Mesendoderm (in vitro differentiated cells): ENCODE measurements at regions not wholly inside any gene's neighbourhood (a gene's known extent, or its start where the extent isn't known, plus 50 kb on each side); places are given as distances from the start of the nearest gene placed in this dataset.

Experiments used
- DNase-seq: peaks from one replicate; pipeline ENCODE4 v3.0.0; 2013
- H2AK5ac ChIP-seq: 2 replicates; pipeline ENCODE4 v1.6.1; 2013; ENCODE audit warnings: low read length, inconsistent platforms
- H2BK120ac ChIP-seq: 2 replicates; pipeline ENCODE4 v1.6.1; 2013; ENCODE audit warnings: low read depth, mild to moderate bottlenecking, low read length, moderate library complexity, mixed read lengths
- H2BK15ac ChIP-seq: replicated peaks from 2 replicates; pipeline ENCODE4 v1.6.1; 2013; ENCODE audit warnings: low read depth, mild to moderate bottlenecking, moderate library complexity
- H2BK5ac ChIP-seq: 2 replicates; pipeline ENCODE4 v1.6.1; 2013; ENCODE audit warnings: low read length, inconsistent platforms
- H3K18ac ChIP-seq: 2 replicates; pipeline ENCODE4 v1.6.1; 2013; ENCODE audit warnings: mild to moderate bottlenecking, low read length, mixed read lengths
- H3K23ac ChIP-seq: one replicate; pipeline ENCODE4 v1.6.1; 2013; ENCODE audit warnings: low read length
- H3K27ac ChIP-seq: 2 replicates; pipeline ENCODE4 v1.5.1; 2013; ENCODE audit warnings: low read depth, mild to moderate bottlenecking, inconsistent platforms, low read length, moderate library complexity
- H3K27me3 ChIP-seq: 2 replicates; pipeline ENCODE4 v1.6.1; 2013; ENCODE audit warnings: low read length, control low read depth, mild to moderate bottlenecking, inconsistent platforms; ENCODE audit not compliant: insufficient read depth, poor library complexity
- H3K36me3 ChIP-seq: 2 replicates; pipeline ENCODE4 v1.6.1; 2013; ENCODE audit warnings: low read length, inconsistent platforms; ENCODE audit not compliant: control insufficient read depth, insufficient read depth
- H3K4ac ChIP-seq: one replicate; pipeline ENCODE4 v1.6.1; 2013; ENCODE audit warnings: low read depth, mild to moderate bottlenecking, low read length, moderate library complexity
- H3K4me1 ChIP-seq: 2 replicates; pipeline ENCODE4 v1.6.1; 2013; ENCODE audit warnings: low read depth, low read length, inconsistent platforms; ENCODE audit not compliant: control insufficient read depth
- H3K4me2 ChIP-seq: 2 replicates; pipeline ENCODE4 v1.6.1; 2013; ENCODE audit warnings: low read length
- H3K4me3 ChIP-seq: 2 replicates; pipeline ENCODE4 v1.5.1; 2013; ENCODE audit warnings: mild to moderate bottlenecking, low read length
- H3K56ac ChIP-seq: one replicate; pipeline ENCODE4 v1.6.1; 2013; ENCODE audit warnings: low read length
- H3K79me1 ChIP-seq: 2 replicates; pipeline ENCODE4 v1.6.1; 2013; ENCODE audit warnings: low read length, inconsistent platforms
- H3K79me2 ChIP-seq: 2 replicates; pipeline ENCODE4 v1.6.1; 2013; ENCODE audit warnings: mild to moderate bottlenecking, low read length; ENCODE audit not compliant: control insufficient read depth, insufficient read depth
- H3K9ac ChIP-seq: 2 replicates; pipeline ENCODE4 v1.6.1; 2013; ENCODE audit warnings: low read length, inconsistent platforms
- H4K5ac ChIP-seq: one replicate; pipeline ENCODE4 v1.6.1; 2013; ENCODE audit warnings: low read length
- H4K8ac ChIP-seq: one replicate; pipeline ENCODE4 v1.6.1; 2013; ENCODE audit warnings: low read depth, mild to moderate bottlenecking, control low read depth, low read length, moderate library complexity
- WGBS: extraction: QIAGEN DNeasy Blood & Tissue Kit; methylation state at CpG from one replicate; pipeline ENCODE4 v1.1.7; 2013; ENCODE audit warnings: low lambda C conversion rate, missing lambda C conversion rate; ENCODE audit not compliant: insufficient coverage; ENCODE audit errors: extremely low coverage; 5-methylcytosine and 5-hydroxymethylcytosine counted together

DNA sequence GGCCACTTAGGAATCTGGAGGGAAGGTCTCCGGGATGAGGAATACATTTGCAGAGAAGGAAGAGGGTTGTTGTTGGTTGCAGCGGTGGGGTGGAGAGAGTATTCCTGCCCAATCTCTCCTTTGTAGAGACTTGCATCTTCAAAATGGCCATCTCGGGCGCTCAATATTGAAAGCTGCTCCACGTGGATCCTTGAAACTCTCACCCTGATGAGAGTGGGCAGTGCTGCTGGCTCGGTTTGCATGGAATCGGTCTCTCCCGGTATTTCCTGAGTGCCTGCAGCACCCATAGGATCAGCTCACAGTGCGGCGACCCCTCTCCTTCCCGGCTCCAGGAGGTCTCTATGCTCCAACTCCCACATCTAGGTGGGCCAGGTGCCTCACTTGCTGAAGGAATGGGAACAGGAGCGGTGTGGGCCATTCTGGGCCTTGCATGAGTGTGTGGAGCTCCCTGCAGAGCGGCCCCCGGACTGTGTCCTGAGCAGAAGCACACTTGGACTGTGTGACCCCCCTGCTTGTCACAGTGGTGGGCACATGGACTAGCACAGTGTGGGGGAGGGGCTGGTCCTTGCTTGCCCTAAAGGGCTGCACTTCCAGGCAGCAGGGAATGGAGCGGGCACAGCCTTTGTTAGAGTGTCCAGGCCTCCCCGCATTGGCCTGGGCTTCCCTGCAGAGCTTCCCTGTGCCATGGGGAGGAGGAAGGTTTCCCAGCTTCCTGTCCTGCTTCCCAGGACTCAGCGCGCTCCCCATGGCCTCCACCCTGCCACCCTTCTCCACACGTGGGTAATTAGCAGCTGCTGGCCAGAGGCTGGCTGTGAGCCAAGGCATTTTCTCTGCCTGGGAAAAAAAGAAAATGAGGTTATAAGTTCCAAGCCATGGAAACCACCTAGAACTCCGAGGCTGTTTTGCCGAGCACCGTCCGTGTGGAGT is 139.3 kb downstream of the IRF8 start:
- whole genome bisulfite sequencing, result no CpG with 5 or more reads among the region's 23 CpGs
- Histone ChIP-seq H2BK120ac (no peak overlapping the region), H4K8ac (no peak overlapping the region), H4K5ac (no peak overlapping the region), H3K27ac (no peak overlapping the region), H3K18ac (no peak overlapping the region), H3K79me2 (no peaks in the 10 kb centered on the region), H2BK15ac (no peak overlapping the region), H3K23ac (no peak overlapping the region), H3K4me3 (no peak overlapping the region), H3K4me1 (no peaks in the 10 kb centered on the region), H3K9ac (no peak overlapping the region), H2AK5ac (no peak overlapping the region), H3K36me3 (no peaks in the 10 kb centered on the region), H3K4me2 (no peak overlapping the region), H3K27me3 (peaks cover 2% of the 10 kb centered on the region), H2BK5ac (no peak overlapping the region), H3K56ac (no peak overlapping the region), H3K4ac (no peak overlapping the region), H3K79me1 (no peaks in the 10 kb centered on the region)
- DNase-seq, result no peak

DNA sequence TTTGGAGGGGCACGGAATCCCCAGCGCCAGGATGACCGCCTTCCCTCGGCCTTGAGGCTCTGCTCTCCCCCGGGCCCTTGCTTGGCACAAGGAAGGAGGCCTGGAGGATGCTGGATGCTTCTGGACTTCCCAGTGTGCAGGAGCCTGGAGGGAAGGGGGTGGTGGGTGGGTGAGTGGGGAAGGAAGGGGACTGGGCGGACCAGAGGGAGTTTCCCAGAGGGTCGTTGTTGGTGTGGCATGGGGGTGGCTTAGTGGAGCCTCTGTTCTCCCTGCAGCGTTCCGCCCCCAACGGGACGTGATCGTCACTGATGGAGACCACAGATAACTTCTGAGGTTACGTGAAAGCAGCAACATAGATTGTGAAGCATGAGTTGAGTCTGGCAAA is 140.0 kb downstream of the IRF8 start:
- Histone ChIP-seq H3K23ac (no peak overlapping the region), H2BK15ac (no peak overlapping the region), H3K4ac (no peak overlapping the region), H3K79me1 (no peaks in the 10 kb centered on the region), H3K36me3 (no peaks in the 10 kb centered on the region), H2AK5ac (no peak overlapping the region), H3K9ac (no peak overlapping the region), H3K4me1 (no peaks in the 10 kb centered on the region), H4K5ac (no peak overlapping the region), H3K56ac (no peak overlapping the region), H2BK5ac (no peak overlapping the region), H3K79me2 (no peaks in the 10 kb centered on the region), H3K27me3 (peaks cover 2% of the 10 kb centered on the region), H3K4me2 (no peak overlapping the region), H3K18ac (no peak overlapping the region), H3K27ac (no peak overlapping the region), H3K4me3 (no peak overlapping the region), H2BK120ac (no peak overlapping the region), H4K8ac (no peak overlapping the region)
- no peak for DNase-seq
- WGBS, result no CpG with 5 or more reads among the region's 13 CpGs

DNA sequence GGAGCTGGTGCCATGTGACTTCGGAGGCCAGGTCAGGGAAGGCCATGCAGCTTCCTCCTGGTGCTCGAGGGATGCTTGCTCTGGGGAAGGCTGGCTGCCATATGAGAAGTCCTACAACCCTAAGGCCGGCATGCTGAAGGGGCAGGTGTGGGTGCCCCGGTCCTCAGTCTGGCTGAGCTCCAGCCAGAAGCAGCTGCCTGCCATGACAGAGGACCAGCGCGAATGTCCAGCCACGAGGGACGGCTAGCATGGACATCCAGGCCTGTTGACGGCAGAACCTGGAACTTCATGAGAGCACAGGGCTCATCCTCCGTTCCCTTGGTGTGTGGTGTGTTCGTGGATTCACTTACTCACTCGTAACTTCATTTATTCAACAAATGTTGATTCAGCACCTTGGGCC is 140.6 kb downstream of the IRF8 start:
- Histone ChIP-seq H4K5ac (no peak overlapping the region), H3K27me3 (peaks cover 2% of the 10 kb centered on the region), H3K9ac (no peak overlapping the region), H3K18ac (no peak overlapping the region), H3K4ac (no peak overlapping the region), H3K27ac (no peak overlapping the region), H2BK15ac (no peak overlapping the region), H3K4me1 (no peaks in the 10 kb centered on the region), H3K36me3 (no peaks in the 10 kb centered on the region), H3K56ac (no peak overlapping the region), H3K79me1 (no peaks in the 10 kb centered on the region), H2BK5ac (no peak overlapping the region), H3K79me2 (no peaks in the 10 kb centered on the region), H2BK120ac (no peak overlapping the region), H2AK5ac (no peak overlapping the region), H3K4me3 (no peak overlapping the region), H3K4me2 (no peak overlapping the region), H4K8ac (no peak overlapping the region), H3K23ac (no peak overlapping the region)
- no CpG with 5 or more reads among the region's 12 CpGs for WGBS
- no peak for DNase-seq

DNA sequence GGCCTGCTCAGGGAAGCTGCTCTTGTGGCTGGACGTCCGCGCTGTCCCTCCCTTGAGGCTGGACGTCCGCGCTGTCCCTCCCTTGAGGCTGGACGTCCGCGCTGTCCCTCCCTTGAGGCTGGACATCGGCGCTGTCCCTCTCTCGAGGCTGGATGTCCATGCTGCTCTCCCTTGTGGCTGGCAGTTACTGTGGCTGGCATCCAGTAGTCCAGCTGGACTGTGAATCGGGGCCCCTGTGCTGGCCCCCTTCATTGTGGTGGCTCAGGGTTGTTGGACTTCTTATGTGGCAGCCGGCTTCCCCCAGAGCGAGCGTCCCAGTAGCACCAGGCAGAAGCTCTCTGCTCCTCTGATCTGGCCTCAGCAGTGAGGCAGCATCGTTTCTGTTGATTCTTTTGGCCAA is 141.5 kb downstream of the IRF8 start:
- Histone ChIP-seq H4K8ac (no peak overlapping the region), H3K56ac (no peak overlapping the region), H2BK15ac (no peak overlapping the region), H3K9ac (no peak overlapping the region), H3K79me1 (no peaks in the 10 kb centered on the region), H2BK120ac (no peak overlapping the region), H4K5ac (no peak overlapping the region), H3K4me2 (no peak overlapping the region), H3K23ac (no peak overlapping the region), H3K18ac (no peak overlapping the region), H3K4me1 (no peaks in the 10 kb centered on the region), H3K4ac (no peak overlapping the region), H3K4me3 (no peak overlapping the region), H2BK5ac (no peak overlapping the region), H3K27ac (no peak overlapping the region), H3K27me3 (peaks cover 2% of the 10 kb centered on the region), H3K79me2 (no peaks in the 10 kb centered on the region), H2AK5ac (no peak overlapping the region), H3K36me3 (no peaks in the 10 kb centered on the region)
- DNase-seq, result no peak
- no CpG with 5 or more reads among the region's 17 CpGs for WGBS

DNA sequence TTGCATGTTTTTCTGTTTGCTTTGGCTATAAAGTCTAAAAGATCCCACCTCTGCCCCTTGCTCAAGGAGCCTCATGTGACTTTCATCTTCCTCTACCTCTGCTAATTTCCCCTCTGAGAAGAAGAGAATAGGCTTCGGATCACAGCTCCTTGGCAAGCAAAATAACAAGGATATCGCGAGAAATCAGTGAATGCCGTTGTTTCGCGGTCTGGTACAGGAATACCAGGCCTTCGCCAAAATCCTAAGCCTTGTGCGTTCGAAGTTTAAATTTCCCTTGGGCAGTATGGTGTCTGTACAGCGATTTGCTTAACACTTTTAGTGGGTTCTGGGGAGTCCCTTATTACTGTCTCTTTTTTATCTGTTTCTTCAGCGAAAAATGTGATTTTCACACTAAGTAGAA is 142.3 kb downstream of the IRF8 start:
- peaks cover under 1% of the 10 kb centered on the region for H3K4me1 ChIP-seq
- no peak overlapping the region for H2BK120ac ChIP-seq
- no peak overlapping the region for H2BK5ac ChIP-seq
- H3K23ac ChIP-seq, result no peak overlapping the region
- H3K79me1 ChIP-seq, result no peaks in the 10 kb centered on the region
- no peak overlapping the region for H3K56ac ChIP-seq
- H3K4me3 ChIP-seq, result no peak overlapping the region
- no peak overlapping the region for H4K5ac ChIP-seq
- H2BK15ac ChIP-seq, result no peak overlapping the region
- no peak overlapping the region for H3K27ac ChIP-seq
- no peaks in the 10 kb centered on the region for H3K79me2 ChIP-seq
- H3K9ac ChIP-seq, result no peak overlapping the region
- no peak overlapping the region for H3K4ac ChIP-seq
- no peak overlapping the region for H4K8ac ChIP-seq
- WGBS, result no CpG with 5 or more reads among the region's 11 CpGs
- no peak overlapping the region for H3K4me2 ChIP-seq
- no peaks in the 10 kb centered on the region for H3K36me3 ChIP-seq
- DNase-seq, result no peak
- peaks cover 2% of the 10 kb centered on the region for H3K27me3 ChIP-seq
- no peak overlapping the region for H2AK5ac ChIP-seq
- H3K18ac ChIP-seq, result no peak overlapping the region

DNA sequence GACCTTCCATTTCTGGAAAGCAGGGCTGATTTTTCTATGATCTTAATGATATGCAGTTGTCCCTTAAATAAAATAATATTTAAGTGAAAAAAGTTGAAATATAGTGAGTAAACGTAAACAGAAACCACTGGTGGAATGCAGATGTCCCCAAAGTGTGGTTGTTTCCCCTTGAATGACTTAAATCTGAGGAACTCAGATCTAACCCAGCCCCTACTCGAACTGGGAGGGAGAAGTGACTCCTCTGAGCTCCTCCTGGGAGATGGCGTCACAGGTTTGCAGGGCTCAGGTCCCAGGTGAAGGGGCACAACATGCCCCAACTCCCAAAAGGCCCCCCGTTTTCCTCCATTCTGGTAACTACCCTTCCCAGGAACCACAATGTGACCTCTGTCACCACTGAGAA is 142.8 kb downstream of the IRF8 start:
- H2BK15ac ChIP-seq, result no peak overlapping the region
- no peak overlapping the region for H3K4me3 ChIP-seq
- no peak overlapping the region for H2BK120ac ChIP-seq
- no peak overlapping the region for H3K4me2 ChIP-seq
- H4K5ac ChIP-seq, result no peak overlapping the region
- H3K79me2 ChIP-seq, result no peaks in the 10 kb centered on the region
- H4K8ac ChIP-seq, result no peak overlapping the region
- H3K4me1 ChIP-seq, result peaks cover 5% of the 10 kb centered on the region
- H3K56ac ChIP-seq, result no peak overlapping the region
- H3K27me3 ChIP-seq, result peaks cover 2% of the 10 kb centered on the region
- no peak overlapping the region for H2BK5ac ChIP-seq
- no peak overlapping the region for H3K18ac ChIP-seq
- no peaks in the 10 kb centered on the region for H3K79me1 ChIP-seq
- no peak for DNase-seq
- H3K27ac ChIP-seq, result no peak overlapping the region
- no peak overlapping the region for H2AK5ac ChIP-seq
- H3K36me3 ChIP-seq, result no peaks in the 10 kb centered on the region
- no peak overlapping the region for H3K4ac ChIP-seq
- no CpG with 5 or more reads among the region's 4 CpGs for WGBS
- no peak overlapping the region for H3K23ac ChIP-seq
- H3K9ac ChIP-seq, result no peak overlapping the region
